ENCODE measurements at regions not wholly inside any gene's neighbourhood (a gene's known extent, or its start where the extent isn't known, plus 50 kb on each side); places are given as distances from the start of the nearest gene placed in this dataset.
"Not testable (repeated sequence)": the region's sequence is repeated elsewhere in the genome, so short reads cannot be mapped to it uniquely, and the experiment has no call there.

- no peak overlapping the region for H3K4me3 Mint-ChIP-seq
- TF ChIP-seq CTCF (IDR thresholded peaks at IDR 0.05): peak; percentile 23; the same call in 1 of the 2 replicates
- H3K27ac Mint-ChIP-seq: no peak overlapping the region
- DNase-seq: no peak
- no peaks in the 10 kb centered on the region for H3K36me3 Mint-ChIP-seq (ENCODE audit: low read depth)
- H3K9me3 Mint-ChIP-seq: peaks cover 26% of the 10 kb centered on the region
- no peaks in the 10 kb centered on the region for H3K27me3 Mint-ChIP-seq (ENCODE audit: insufficient read depth)
- no peaks in the 10 kb centered on the region for H3K4me1 Mint-ChIP-seq (ENCODE audit: low read depth)
Observed at GRCh38 chr5:100706776-100707175, 171.6 kb downstream of the FAM174A start.

GRCh38 chr5:100708645-100709171, 173.5 kb downstream of the FAM174A start:
- H3K4me1 Mint-ChIP-seq (ENCODE audit: low read depth): no peaks in the 10 kb centered on the region

GRCh38 chr5:100709771-100710170, 174.6 kb downstream of the FAM174A start:
- no peak for TF ChIP-seq CTCF (IDR thresholded peaks at IDR 0.05)
- Mint-ChIP-seq H3K4me3 (no peak overlapping the region), H3K27me3 (ENCODE audit: insufficient read depth) (no peaks in the 10 kb centered on the region), H3K27ac (no peak overlapping the region), H3K9me3 (peaks cover 9% of the 10 kb centered on the region), H3K36me3 (ENCODE audit: low read depth) (no peaks in the 10 kb centered on the region), H3K4me1 (ENCODE audit: low read depth) (no peaks in the 10 kb centered on the region)
- DNase-seq: no peak

More at GRCh38 chr5:100708645-100709171, 173.5 kb downstream of the FAM174A start:
- H3K27ac Mint-ChIP-seq: no peak overlapping the region
- no peak for TF ChIP-seq CTCF (IDR thresholded peaks at IDR 0.05)
- H3K4me3 Mint-ChIP-seq: no peak overlapping the region
- H3K27me3 Mint-ChIP-seq (ENCODE audit: insufficient read depth): no peaks in the 10 kb centered on the region
- DNase-seq: no peak
- no peaks in the 10 kb centered on the region for H3K36me3 Mint-ChIP-seq (ENCODE audit: low read depth)
- peaks cover 11% of the 10 kb centered on the region for H3K9me3 Mint-ChIP-seq

GRCh38 chr5:100714780-100715179, 179.6 kb downstream of the FAM174A start:
- not testable (repeated sequence) for DNase-seq; H3K27ac Mint-ChIP-seq; H3K36me3 Mint-ChIP-seq (ENCODE audit: low read depth); H3K4me3 Mint-ChIP-seq; H3K4me1 Mint-ChIP-seq (ENCODE audit: low read depth); H3K27me3 Mint-ChIP-seq (ENCODE audit: insufficient read depth)
- peaks cover 17% of the 10 kb centered on the region for H3K9me3 Mint-ChIP-seq

- TF ChIP-seq CTCF (IDR thresholded peaks at IDR 0.05): no peak
- Mint-ChIP-seq H3K27me3 (ENCODE audit: insufficient read depth) (no peaks in the 10 kb centered on the region), H3K4me3 (no peak overlapping the region), H3K36me3 (ENCODE audit: low read depth) (no peaks in the 10 kb centered on the region), H3K4me1 (ENCODE audit: low read depth) (no peaks in the 10 kb centered on the region), H3K27ac (no peak overlapping the region), H3K9me3 (peaks cover 7% of the 10 kb centered on the region)
- DNase-seq: no peak
Observed at GRCh38 chr5:100722657-100723056, 180.4 kb downstream of the ST8SIA4 start.

- no peak overlapping the region for H3K27ac Mint-ChIP-seq
- no peaks in the 10 kb centered on the region for H3K27me3 Mint-ChIP-seq (ENCODE audit: insufficient read depth)
- no peaks in the 10 kb centered on the region for H3K36me3 Mint-ChIP-seq (ENCODE audit: low read depth)
- TF ChIP-seq CTCF (IDR thresholded peaks at IDR 0.05): no peak
- no peak overlapping the region for H3K4me3 Mint-ChIP-seq
- peaks cover 7% of the 10 kb centered on the region for H3K9me3 Mint-ChIP-seq
- H3K4me1 Mint-ChIP-seq (ENCODE audit: low read depth): no peaks in the 10 kb centered on the region
- DNase-seq: no peak
Observed at GRCh38 chr5:100723229-100723628, 179.9 kb downstream of the ST8SIA4 start.
